Medulla oblongata (tissue), 1 donor: ENCODE measurements at regions not wholly inside any gene's neighbourhood (a gene's known extent, or its start where the extent isn't known, plus 50 kb on each side); places are given as distances from the start of the nearest gene placed in this dataset.

Experiments
- DNase-seq: peaks from one replicate; pipeline ENCODE4 v3.0.0-alpha.2; 2015; ENCODE audit errors: extremely low spot score

GRCh38 chr18:57915865-57916582, 112.9 kb upstream of the ATP8B1 start:
- DNase-seq, result peak; percentile 93

- peak; percentile 11 for DNase-seq
Measured at GRCh38 chr18:57915248-57915647, 112.1 kb upstream of the ATP8B1 start.

GRCh38 chr18:57913686-57914085, 110.6 kb upstream of the ATP8B1 start:
- no peak for DNase-seq

- no peak for DNase-seq
Measured at GRCh38 chr18:57910817-57911216, 107.7 kb upstream of the ATP8B1 start.

- DNase-seq, result no peak
Measured at GRCh38 chr18:57910134-57910533, 107.0 kb upstream of the ATP8B1 start.

GRCh38 chr18:57909620-57910019, 106.5 kb upstream of the ATP8B1 start:
- no peak for DNase-seq

- DNase-seq, result no peak
Measured at GRCh38 chr18:57908092-57908491, 105.0 kb upstream of the ATP8B1 start.

- DNase-seq, result no peak
Measured at GRCh38 chr18:57907550-57907949, 104.4 kb upstream of the ATP8B1 start.

- DNase-seq, result no peak
Measured at GRCh38 chr18:57906852-57907251, 103.7 kb upstream of the ATP8B1 start.

- no peak for DNase-seq
Measured at GRCh38 chr18:57904535-57904934, 101.4 kb upstream of the ATP8B1 start.

GRCh38 chr18:57902721-57903120, 99.6 kb upstream of the ATP8B1 start:
- no peak for DNase-seq

GRCh38 chr18:57901825-57902589, 98.9 kb upstream of the ATP8B1 start:
- DNase-seq, result no peak

- no peak for DNase-seq
Measured at GRCh38 chr18:57900906-57901435, 97.9 kb upstream of the ATP8B1 start.

GRCh38 chr18:57898506-57899124, 95.5 kb upstream of the ATP8B1 start:
- DNase-seq, result no peak

- DNase-seq, result no peak
Measured at GRCh38 chr18:57895182-57895581, 92.1 kb upstream of the ATP8B1 start.

GRCh38 chr18:57891707-57892391, 88.7 kb upstream of the ATP8B1 start:
- no peak for DNase-seq

GRCh38 chr18:57890266-57890665, 87.2 kb upstream of the ATP8B1 start:
- DNase-seq, result no peak

- no peak for DNase-seq
Measured at GRCh38 chr18:57889841-57890240, 86.7 kb upstream of the ATP8B1 start.

GRCh38 chr18:57887543-57888383, 84.6 kb upstream of the ATP8B1 start:
- DNase-seq, result no peak

GRCh38 chr18:57885931-57886330, 82.8 kb upstream of the ATP8B1 start:
- DNase-seq, result no peak

GRCh38 chr18:57882465-57882864, 79.3 kb upstream of the ATP8B1 start:
- DNase-seq, result no peak
